Right lobe of liver (tissue), 4 donors: ENCODE measurements at regions not wholly inside any gene's neighbourhood (a gene's known extent, or its start where the extent isn't known, plus 50 kb on each side); places are given as distances from the start of the nearest gene placed in this dataset.
"Not testable (repeated sequence)": the region's sequence is repeated elsewhere in the genome, so short reads cannot be mapped to it uniquely, and the experiment has no call there.

ENCODE experiments used
- POLR2A ChIP-seq: fragments of 450-650 bp; IDR thresholded peaks from one replicate; pipeline ENCODE4 v1.6.1; 2017; ENCODE audit warnings: antibody characterized with exemption, mild to moderate bottlenecking
- TF ChIP-seq, protein P1 (sequence below), 4 donors: fragments of 200-600 bp in 3 of 4; fragments of 450-650 bp in 1 of 4; IDR thresholded peaks; one replicate each; pipeline versions ENCODE4 v1.5.1 to v1.8.0; 2016 to 2022; ENCODE audit warnings: antibody characterized with exemption in 4 of 4, mild to moderate bottlenecking in 2 of 4
- donor health status: DM: no; HTN: no; CAD: no.
- donor health status: DM: no; HTN: no; CAD: no.
- donor health status: DM: no; HTN: yes; CAD: no.

GRCh38 chr10:9153057-9153456, 1098.6 kb downstream of the GATA3 start:
- TF ChIP-seq, protein P1, sequence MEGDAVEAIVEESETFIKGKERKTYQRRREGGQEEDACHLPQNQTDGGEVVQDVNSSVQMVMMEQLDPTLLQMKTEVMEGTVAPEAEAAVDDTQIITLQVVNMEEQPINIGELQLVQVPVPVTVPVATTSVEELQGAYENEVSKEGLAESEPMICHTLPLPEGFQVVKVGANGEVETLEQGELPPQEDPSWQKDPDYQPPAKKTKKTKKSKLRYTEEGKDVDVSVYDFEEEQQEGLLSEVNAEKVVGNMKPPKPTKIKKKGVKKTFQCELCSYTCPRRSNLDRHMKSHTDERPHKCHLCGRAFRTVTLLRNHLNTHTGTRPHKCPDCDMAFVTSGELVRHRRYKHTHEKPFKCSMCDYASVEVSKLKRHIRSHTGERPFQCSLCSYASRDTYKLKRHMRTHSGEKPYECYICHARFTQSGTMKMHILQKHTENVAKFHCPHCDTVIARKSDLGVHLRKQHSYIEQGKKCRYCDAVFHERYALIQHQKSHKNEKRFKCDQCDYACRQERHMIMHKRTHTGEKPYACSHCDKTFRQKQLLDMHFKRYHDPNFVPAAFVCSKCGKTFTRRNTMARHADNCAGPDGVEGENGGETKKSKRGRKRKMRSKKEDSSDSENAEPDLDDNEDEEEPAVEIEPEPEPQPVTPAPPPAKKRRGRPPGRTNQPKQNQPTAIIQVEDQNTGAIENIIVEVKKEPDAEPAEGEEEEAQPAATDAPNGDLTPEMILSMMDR (IDR thresholded peaks at IDR 0.05): not testable (repeated sequence)
- TF ChIP-seq POLR2A: not testable (repeated sequence)
